B cell (primary cell): ENCODE measurements at regions not wholly inside any gene's neighbourhood (a gene's known extent, or its start where the extent isn't known, plus 50 kb on each side); places are given as distances from the start of the nearest gene placed in this dataset.

Experiments
- EZH2 ChIP-seq: IDR thresholded peaks from 2 replicates; pipeline ENCODE4 v1.6.1; 2012; ENCODE audit warnings: borderline replicate concordance, low read depth, mild to moderate bottlenecking, moderate library complexity, low read length; ENCODE audit not compliant: insufficient read depth, poor library complexity, severe bottlenecking
- TF ChIP-seq, protein P1 (sequence below): fragments of 200-600 bp; IDR thresholded peaks from one replicate; pipeline ENCODE4 v1.8.0; 2022; ENCODE audit warnings: antibody characterized with exemption, mild to moderate bottlenecking

GRCh38 chr2:84126084-84126483 lies 333.0 kb downstream of the SUCLG1 start:
- TF ChIP-seq EZH2 = no peak
- TF ChIP-seq, protein P1, sequence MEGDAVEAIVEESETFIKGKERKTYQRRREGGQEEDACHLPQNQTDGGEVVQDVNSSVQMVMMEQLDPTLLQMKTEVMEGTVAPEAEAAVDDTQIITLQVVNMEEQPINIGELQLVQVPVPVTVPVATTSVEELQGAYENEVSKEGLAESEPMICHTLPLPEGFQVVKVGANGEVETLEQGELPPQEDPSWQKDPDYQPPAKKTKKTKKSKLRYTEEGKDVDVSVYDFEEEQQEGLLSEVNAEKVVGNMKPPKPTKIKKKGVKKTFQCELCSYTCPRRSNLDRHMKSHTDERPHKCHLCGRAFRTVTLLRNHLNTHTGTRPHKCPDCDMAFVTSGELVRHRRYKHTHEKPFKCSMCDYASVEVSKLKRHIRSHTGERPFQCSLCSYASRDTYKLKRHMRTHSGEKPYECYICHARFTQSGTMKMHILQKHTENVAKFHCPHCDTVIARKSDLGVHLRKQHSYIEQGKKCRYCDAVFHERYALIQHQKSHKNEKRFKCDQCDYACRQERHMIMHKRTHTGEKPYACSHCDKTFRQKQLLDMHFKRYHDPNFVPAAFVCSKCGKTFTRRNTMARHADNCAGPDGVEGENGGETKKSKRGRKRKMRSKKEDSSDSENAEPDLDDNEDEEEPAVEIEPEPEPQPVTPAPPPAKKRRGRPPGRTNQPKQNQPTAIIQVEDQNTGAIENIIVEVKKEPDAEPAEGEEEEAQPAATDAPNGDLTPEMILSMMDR = no peak
